WERI-Rb-1 (cell line): ENCODE measurements at regions not wholly inside any gene's neighbourhood (a gene's known extent, or its start where the extent isn't known, plus 50 kb on each side); places are given as distances from the start of the nearest gene placed in this dataset.

Experiments
- DNase-seq: peaks from one replicate; pipeline ENCODE4 v3.0.0-alpha.2; 2020
- H3K27ac ChIP-seq: fragments of 250-450 bp; sonication (Bioruptor Pico); 2 replicates; pipeline ENCODE4 v1.5.1; 2020; ENCODE audit warnings: mild to moderate bottlenecking, moderate library complexity
- H3K27me3 ChIP-seq: fragments of 250-450 bp; sonication (Bioruptor Pico); 2 replicates; pipeline ENCODE4 v1.5.1; 2021; ENCODE audit warnings: mild to moderate bottlenecking, low read depth, moderate library complexity; ENCODE audit not compliant: insufficient read depth, severe bottlenecking
- H3K36me3 ChIP-seq: fragments of 250-450 bp; sonication (Bioruptor Pico); 2 replicates; pipeline ENCODE4 v1.5.1; 2020; ENCODE audit warnings: mild to moderate bottlenecking, moderate library complexity
- H3K4me3 ChIP-seq: 2 replicates; pipeline ENCODE4 v1.5.1; 2011; ENCODE audit warnings: low read depth, mild to moderate bottlenecking, control low read depth, low read length
- H3K9me3 ChIP-seq: fragments of 250-450 bp; sonication (Bioruptor Pico); 2 replicates; pipeline ENCODE4 v1.5.1; 2021; ENCODE audit warnings: mild to moderate bottlenecking, moderate library complexity; ENCODE audit not compliant: severe bottlenecking
- TF ChIP-seq, protein P1 (sequence below): IDR thresholded peaks from 2 replicates; pipeline ENCODE4 v1.5.1; 2011; ENCODE audit warnings: low read depth, mild to moderate bottlenecking, control low read depth, inconsistent platforms, low read length

- Histone ChIP-seq H3K4me3 (no peak overlapping the region), H3K27ac (peak overlapping the region; percentile 60), H3K27me3 (no peaks in the 10 kb centered on the region)
Observed at GRCh38 chr1:36702963-36703362, 220.2 kb upstream of the CSF3R start.

DNA sequence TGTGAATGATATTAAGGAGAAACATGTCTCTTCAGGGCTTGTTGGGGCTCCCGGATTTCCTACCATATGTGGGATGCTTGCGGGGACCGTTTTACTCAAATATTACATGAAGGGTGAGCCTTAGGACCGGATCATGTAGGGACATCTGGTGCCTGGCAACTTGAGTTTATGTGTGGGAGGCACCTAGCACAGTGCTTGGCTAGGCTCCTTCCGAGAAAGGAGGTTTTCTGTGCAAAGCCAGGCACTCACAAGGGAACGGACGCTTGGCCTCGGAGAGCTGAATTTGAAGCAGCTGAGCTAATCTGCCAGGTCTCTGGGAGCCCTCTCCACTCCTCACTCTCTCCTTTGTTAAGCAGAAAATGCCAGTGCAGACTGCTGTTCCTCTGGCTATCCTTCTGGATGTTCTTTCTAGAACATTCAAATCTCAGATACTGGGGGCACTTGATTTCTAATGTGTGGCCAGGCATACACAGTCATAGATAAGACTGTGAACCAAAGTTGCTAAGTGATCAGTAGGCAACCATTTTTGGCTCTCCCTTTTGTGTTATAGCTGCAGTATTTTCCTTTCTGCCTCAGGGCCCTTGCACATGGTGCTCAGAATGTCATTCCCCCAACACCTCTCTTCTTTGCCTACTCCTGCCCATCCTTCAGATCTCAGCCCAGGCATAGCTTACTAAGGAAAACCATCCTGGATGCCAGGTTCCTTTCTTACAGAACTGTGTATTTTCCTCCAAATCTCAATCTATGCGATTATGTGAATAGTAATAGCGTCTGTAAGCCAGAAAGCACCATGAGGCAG lies 216.6 kb upstream of the CSF3R start:
- Histone ChIP-seq H3K27ac (peak overlapping the region; percentile 90), H3K36me3 (peaks cover 16% of the 10 kb centered on the region), H3K9me3 (peaks cover 2% of the 10 kb centered on the region), H3K4me3 (no peak overlapping the region), H3K27me3 (no peaks in the 10 kb centered on the region)
- DNase-seq = no peak
- TF ChIP-seq, protein P1, sequence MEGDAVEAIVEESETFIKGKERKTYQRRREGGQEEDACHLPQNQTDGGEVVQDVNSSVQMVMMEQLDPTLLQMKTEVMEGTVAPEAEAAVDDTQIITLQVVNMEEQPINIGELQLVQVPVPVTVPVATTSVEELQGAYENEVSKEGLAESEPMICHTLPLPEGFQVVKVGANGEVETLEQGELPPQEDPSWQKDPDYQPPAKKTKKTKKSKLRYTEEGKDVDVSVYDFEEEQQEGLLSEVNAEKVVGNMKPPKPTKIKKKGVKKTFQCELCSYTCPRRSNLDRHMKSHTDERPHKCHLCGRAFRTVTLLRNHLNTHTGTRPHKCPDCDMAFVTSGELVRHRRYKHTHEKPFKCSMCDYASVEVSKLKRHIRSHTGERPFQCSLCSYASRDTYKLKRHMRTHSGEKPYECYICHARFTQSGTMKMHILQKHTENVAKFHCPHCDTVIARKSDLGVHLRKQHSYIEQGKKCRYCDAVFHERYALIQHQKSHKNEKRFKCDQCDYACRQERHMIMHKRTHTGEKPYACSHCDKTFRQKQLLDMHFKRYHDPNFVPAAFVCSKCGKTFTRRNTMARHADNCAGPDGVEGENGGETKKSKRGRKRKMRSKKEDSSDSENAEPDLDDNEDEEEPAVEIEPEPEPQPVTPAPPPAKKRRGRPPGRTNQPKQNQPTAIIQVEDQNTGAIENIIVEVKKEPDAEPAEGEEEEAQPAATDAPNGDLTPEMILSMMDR = no peak

More at GRCh38 chr1:36702963-36703362, 220.2 kb upstream of the CSF3R start:
- peaks cover 16% of the 10 kb centered on the region for H3K36me3 ChIP-seq
- TF ChIP-seq, protein P1 = no peak
- H3K9me3 ChIP-seq = peaks cover 2% of the 10 kb centered on the region
- DNase-seq = no peak

GRCh38 chr1:36697836-36698605 lies 215.3 kb upstream of the CSF3R start:
- DNase-seq = no peak
- TF ChIP-seq, protein P1 = no peak
- peak overlapping the region; percentile 90 for H3K27ac ChIP-seq
- H3K9me3 ChIP-seq = peaks cover 2% of the 10 kb centered on the region
- H3K36me3 ChIP-seq = peaks cover 16% of the 10 kb centered on the region
- H3K4me3 ChIP-seq = no peak overlapping the region
- H3K27me3 ChIP-seq = no peaks in the 10 kb centered on the region

GRCh38 chr1:36696261-36696940 lies 213.7 kb upstream of the CSF3R start:
- TF ChIP-seq, protein P1 = no peak
- Histone ChIP-seq H3K9me3 (no peaks in the 10 kb centered on the region), H3K27me3 (no peaks in the 10 kb centered on the region), H3K27ac (peak overlapping the region; percentile 90), H3K4me3 (no peak overlapping the region), H3K36me3 (peaks cover 4% of the 10 kb centered on the region)
- DNase-seq = peak; percentile 93

- DNase-seq = no peak
- TF ChIP-seq, protein P1 = no peak
- no peaks in the 10 kb centered on the region for H3K27me3 ChIP-seq
- H3K4me3 ChIP-seq = no peak overlapping the region
- H3K9me3 ChIP-seq = no peaks in the 10 kb centered on the region
- no peaks in the 10 kb centered on the region; the same call in 1 of the 2 replicates for H3K36me3 ChIP-seq
- peak overlapping the region; percentile 21 for H3K27ac ChIP-seq
Observed at GRCh38 chr1:36693603-36694002, 210.9 kb upstream of the CSF3R start.
